Mesendoderm (in vitro differentiated cells): ENCODE measurements at regions not wholly inside any gene's neighbourhood (a gene's known extent, or its start where the extent isn't known, plus 50 kb on each side); places are given as distances from the start of the nearest gene placed in this dataset.

Source experiments
- DNase-seq: peaks from one replicate; pipeline ENCODE4 v3.0.0; 2013
- H2AK5ac ChIP-seq: 2 replicates; pipeline ENCODE4 v1.6.1; 2013; ENCODE audit warnings: low read length, inconsistent platforms
- H2BK120ac ChIP-seq: 2 replicates; pipeline ENCODE4 v1.6.1; 2013; ENCODE audit warnings: low read depth, mild to moderate bottlenecking, low read length, moderate library complexity, mixed read lengths
- H2BK15ac ChIP-seq: replicated peaks from 2 replicates; pipeline ENCODE4 v1.6.1; 2013; ENCODE audit warnings: low read depth, mild to moderate bottlenecking, moderate library complexity
- H2BK5ac ChIP-seq: 2 replicates; pipeline ENCODE4 v1.6.1; 2013; ENCODE audit warnings: low read length, inconsistent platforms
- H3K18ac ChIP-seq: 2 replicates; pipeline ENCODE4 v1.6.1; 2013; ENCODE audit warnings: mild to moderate bottlenecking, low read length, mixed read lengths
- H3K23ac ChIP-seq: one replicate; pipeline ENCODE4 v1.6.1; 2013; ENCODE audit warnings: low read length
- H3K27ac ChIP-seq: 2 replicates; pipeline ENCODE4 v1.5.1; 2013; ENCODE audit warnings: low read depth, mild to moderate bottlenecking, inconsistent platforms, low read length, moderate library complexity
- H3K27me3 ChIP-seq: 2 replicates; pipeline ENCODE4 v1.6.1; 2013; ENCODE audit warnings: low read length, control low read depth, mild to moderate bottlenecking, inconsistent platforms; ENCODE audit not compliant: insufficient read depth, poor library complexity
- H3K36me3 ChIP-seq: 2 replicates; pipeline ENCODE4 v1.6.1; 2013; ENCODE audit warnings: low read length, inconsistent platforms; ENCODE audit not compliant: control insufficient read depth, insufficient read depth
- H3K4ac ChIP-seq: one replicate; pipeline ENCODE4 v1.6.1; 2013; ENCODE audit warnings: low read depth, mild to moderate bottlenecking, low read length, moderate library complexity
- H3K4me1 ChIP-seq: 2 replicates; pipeline ENCODE4 v1.6.1; 2013; ENCODE audit warnings: low read depth, low read length, inconsistent platforms; ENCODE audit not compliant: control insufficient read depth
- H3K4me2 ChIP-seq: 2 replicates; pipeline ENCODE4 v1.6.1; 2013; ENCODE audit warnings: low read length
- H3K4me3 ChIP-seq: 2 replicates; pipeline ENCODE4 v1.5.1; 2013; ENCODE audit warnings: mild to moderate bottlenecking, low read length
- H3K56ac ChIP-seq: one replicate; pipeline ENCODE4 v1.6.1; 2013; ENCODE audit warnings: low read length
- H3K79me1 ChIP-seq: 2 replicates; pipeline ENCODE4 v1.6.1; 2013; ENCODE audit warnings: low read length, inconsistent platforms
- H3K79me2 ChIP-seq: 2 replicates; pipeline ENCODE4 v1.6.1; 2013; ENCODE audit warnings: mild to moderate bottlenecking, low read length; ENCODE audit not compliant: control insufficient read depth, insufficient read depth
- H3K9ac ChIP-seq: 2 replicates; pipeline ENCODE4 v1.6.1; 2013; ENCODE audit warnings: low read length, inconsistent platforms
- H4K5ac ChIP-seq: one replicate; pipeline ENCODE4 v1.6.1; 2013; ENCODE audit warnings: low read length
- H4K8ac ChIP-seq: one replicate; pipeline ENCODE4 v1.6.1; 2013; ENCODE audit warnings: low read depth, mild to moderate bottlenecking, control low read depth, low read length, moderate library complexity
- WGBS: extraction: QIAGEN DNeasy Blood & Tissue Kit; methylation state at CpG from one replicate; pipeline ENCODE4 v1.1.7; 2013; ENCODE audit warnings: low lambda C conversion rate, missing lambda C conversion rate; ENCODE audit not compliant: insufficient coverage; ENCODE audit errors: extremely low coverage; 5-methylcytosine and 5-hydroxymethylcytosine counted together

DNA sequence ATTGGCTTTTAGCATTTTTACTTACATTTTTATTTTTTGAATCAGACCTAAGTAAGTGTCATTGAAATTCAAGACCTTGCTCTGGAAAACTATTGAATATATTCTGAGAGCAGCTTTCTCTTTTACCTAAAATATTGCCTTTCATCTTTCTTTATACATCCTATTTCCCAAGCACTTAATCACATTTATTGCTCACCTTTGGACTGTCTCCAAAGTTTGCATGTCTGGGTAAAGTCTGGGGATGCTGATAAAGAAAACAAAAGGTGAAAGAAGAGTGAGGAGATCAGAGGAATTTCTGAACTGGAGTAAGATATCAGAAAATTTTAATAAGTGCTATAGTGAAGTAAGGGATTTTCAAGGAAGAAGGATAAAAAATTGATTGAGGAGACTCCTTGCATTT lies 308.5 kb upstream of the AADAT start:
- H2BK15ac ChIP-seq = no peak overlapping the region
- no peak overlapping the region for H4K5ac ChIP-seq
- no peaks in the 10 kb centered on the region for H3K79me2 ChIP-seq
- no peak overlapping the region for H3K4ac ChIP-seq
- no peak overlapping the region for H3K9ac ChIP-seq
- no peak overlapping the region for H2AK5ac ChIP-seq
- H3K18ac ChIP-seq = no peak overlapping the region
- no peak overlapping the region for H2BK120ac ChIP-seq
- H3K23ac ChIP-seq = no peak overlapping the region
- no peaks in the 10 kb centered on the region for H3K36me3 ChIP-seq
- H4K8ac ChIP-seq = no peak overlapping the region
- H3K4me2 ChIP-seq = no peak overlapping the region
- no peaks in the 10 kb centered on the region for H3K4me1 ChIP-seq
- no peak for DNase-seq
- H2BK5ac ChIP-seq = no peak overlapping the region
- no peak overlapping the region for H3K27ac ChIP-seq
- H3K79me1 ChIP-seq = no peaks in the 10 kb centered on the region
- no peaks in the 10 kb centered on the region for H3K27me3 ChIP-seq
- H3K56ac ChIP-seq = no peak overlapping the region
- H3K4me3 ChIP-seq = no peak overlapping the region

DNA sequence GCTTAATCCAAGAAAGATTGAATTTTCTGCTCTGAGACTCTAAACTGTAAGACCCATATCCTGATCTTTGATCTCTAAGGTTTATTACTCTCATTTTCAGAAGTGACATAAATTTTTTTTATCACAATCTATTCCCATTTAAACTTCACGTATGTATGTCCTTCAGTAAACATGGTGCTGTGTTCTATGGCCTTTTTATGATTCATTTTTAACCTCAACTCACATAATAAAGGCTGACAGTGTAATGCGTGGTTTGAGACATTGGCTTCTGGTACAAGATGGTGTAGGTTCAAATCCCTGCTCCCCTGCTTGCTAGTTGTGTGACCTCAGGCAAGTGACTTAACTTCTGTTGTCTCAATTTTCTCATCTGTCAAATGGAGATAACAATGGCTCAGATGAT lies 306.0 kb upstream of the AADAT start:
- H4K8ac ChIP-seq = no peak overlapping the region
- H3K79me2 ChIP-seq = no peaks in the 10 kb centered on the region
- H3K79me1 ChIP-seq = no peaks in the 10 kb centered on the region
- no peak overlapping the region for H3K23ac ChIP-seq
- H2BK5ac ChIP-seq = no peak overlapping the region
- H3K4me2 ChIP-seq = no peak overlapping the region
- no peak overlapping the region for H3K9ac ChIP-seq
- no peak overlapping the region for H2BK15ac ChIP-seq
- H3K4me3 ChIP-seq = no peak overlapping the region
- no CpG with 5 or more reads among the region's 2 CpGs for WGBS
- no peak overlapping the region for H2AK5ac ChIP-seq
- H3K4me1 ChIP-seq = no peaks in the 10 kb centered on the region
- H3K27me3 ChIP-seq = no peaks in the 10 kb centered on the region
- no peaks in the 10 kb centered on the region for H3K36me3 ChIP-seq
- no peak overlapping the region for H3K56ac ChIP-seq
- DNase-seq = no peak
- no peak overlapping the region for H4K5ac ChIP-seq
- H3K27ac ChIP-seq = no peak overlapping the region
- H3K4ac ChIP-seq = no peak overlapping the region
- H3K18ac ChIP-seq = no peak overlapping the region
- H2BK120ac ChIP-seq = no peak overlapping the region

DNA sequence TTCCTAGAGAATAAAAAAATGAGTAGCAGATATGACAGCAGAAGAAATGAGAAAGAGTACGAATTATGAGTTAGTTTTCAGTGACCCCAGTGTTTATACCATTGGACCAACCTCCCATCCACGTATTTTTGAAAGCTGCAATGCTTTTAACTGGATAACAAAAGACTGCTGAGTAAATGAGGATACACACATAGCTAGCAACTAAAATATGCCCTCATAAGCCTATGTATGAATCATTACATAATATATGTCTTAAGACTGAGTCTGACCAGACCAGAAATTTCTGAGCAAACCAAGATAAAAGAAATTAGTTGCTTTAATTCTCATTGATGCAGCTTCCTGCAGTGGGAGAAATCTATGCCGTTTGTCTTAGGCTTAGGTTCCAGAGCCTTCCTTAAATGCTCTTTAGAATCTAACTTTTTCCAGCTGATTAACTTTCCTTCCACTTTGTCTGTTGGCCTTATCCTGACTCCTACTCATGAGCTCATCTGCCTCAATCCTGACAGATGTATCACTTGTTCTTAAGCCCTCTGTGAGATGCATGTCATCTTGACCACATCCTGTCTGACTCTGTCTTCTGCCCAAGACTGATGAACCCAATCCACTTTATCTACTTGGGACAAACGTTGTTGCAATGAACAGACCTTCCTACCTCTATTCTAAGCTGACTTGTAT lies 301.4 kb upstream of the AADAT start:
- Histone ChIP-seq H3K36me3 (no peaks in the 10 kb centered on the region), H3K79me1 (no peaks in the 10 kb centered on the region), H2BK5ac (no peak overlapping the region), H3K27ac (no peak overlapping the region), H2AK5ac (no peak overlapping the region), H4K5ac (no peak overlapping the region), H3K4me3 (no peak overlapping the region), H3K4me2 (no peak overlapping the region), H3K4me1 (no peaks in the 10 kb centered on the region), H3K56ac (no peak overlapping the region), H4K8ac (no peak overlapping the region), H3K18ac (no peak overlapping the region), H3K9ac (no peak overlapping the region), H2BK120ac (no peak overlapping the region), H3K79me2 (no peaks in the 10 kb centered on the region), H2BK15ac (no peak overlapping the region), H3K4ac (no peak overlapping the region), H3K23ac (no peak overlapping the region), H3K27me3 (no peaks in the 10 kb centered on the region)
- DNase-seq = peak; percentile 4
- WGBS = no CpG with 5 or more reads among the region's 4 CpGs

GRCh38 chr4:170389411-170389810 lies 299.7 kb upstream of the AADAT start:
- Histone ChIP-seq H3K36me3 (no peaks in the 10 kb centered on the region), H3K4me3 (no peak overlapping the region), H3K79me1 (no peaks in the 10 kb centered on the region), H3K4ac (no peak overlapping the region), H3K79me2 (no peaks in the 10 kb centered on the region), H3K9ac (no peak overlapping the region), H3K4me2 (no peak overlapping the region), H4K8ac (no peak overlapping the region), H2AK5ac (no peak overlapping the region), H3K56ac (no peak overlapping the region), H3K4me1 (no peaks in the 10 kb centered on the region), H3K27ac (no peak overlapping the region), H3K23ac (no peak overlapping the region), H2BK15ac (no peak overlapping the region), H3K18ac (no peak overlapping the region), H3K27me3 (no peaks in the 10 kb centered on the region), H4K5ac (no peak overlapping the region), H2BK5ac (no peak overlapping the region), H2BK120ac (no peak overlapping the region)
- DNase-seq = no peak
- WGBS = 100% methylated on average over 1 of the region's 5 CpGs

DNA sequence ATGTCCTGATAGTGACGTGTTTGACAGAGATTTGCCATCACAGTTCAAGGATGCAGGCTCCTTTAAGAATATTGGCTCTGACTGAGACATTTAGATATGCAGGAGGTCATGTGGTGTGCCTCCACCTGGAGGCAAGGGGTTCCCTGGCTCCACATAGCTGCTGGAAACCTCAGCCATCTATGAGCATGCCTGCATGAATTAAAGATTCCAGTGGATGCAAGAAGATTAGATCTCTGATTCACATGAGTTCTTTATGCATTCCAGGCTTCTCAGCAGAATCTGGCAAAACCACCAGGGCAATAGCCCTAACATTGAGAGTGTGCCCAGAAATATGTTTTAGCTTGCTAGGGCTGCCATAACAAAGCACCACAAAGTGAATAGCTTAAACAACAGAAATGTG lies 298.5 kb upstream of the AADAT start:
- Histone ChIP-seq H2BK15ac (no peak overlapping the region), H3K4me2 (no peak overlapping the region), H2BK120ac (no peak overlapping the region), H2BK5ac (no peak overlapping the region), H3K36me3 (no peaks in the 10 kb centered on the region), H3K79me2 (no peaks in the 10 kb centered on the region), H3K56ac (no peak overlapping the region), H2AK5ac (no peak overlapping the region), H3K27me3 (no peaks in the 10 kb centered on the region), H3K79me1 (no peaks in the 10 kb centered on the region), H3K18ac (no peak overlapping the region), H3K4me1 (no peaks in the 10 kb centered on the region), H3K23ac (no peak overlapping the region), H3K9ac (no peak overlapping the region), H4K5ac (no peak overlapping the region), H3K27ac (no peak overlapping the region), H3K4ac (no peak overlapping the region), H3K4me3 (no peak overlapping the region), H4K8ac (no peak overlapping the region)
- WGBS = no CpG with 5 or more reads among the region's 1 CpG
- peak; percentile 3 for DNase-seq

- Histone ChIP-seq H3K4ac (no peak overlapping the region), H4K5ac (no peak overlapping the region), H3K18ac (no peak overlapping the region), H3K4me1 (no peaks in the 10 kb centered on the region), H2BK15ac (no peak overlapping the region), H3K9ac (no peak overlapping the region), H3K23ac (no peak overlapping the region), H3K4me3 (no peak overlapping the region), H4K8ac (no peak overlapping the region), H3K79me1 (no peaks in the 10 kb centered on the region), H3K56ac (no peak overlapping the region), H3K79me2 (no peaks in the 10 kb centered on the region), H2BK5ac (no peak overlapping the region), H3K36me3 (no peaks in the 10 kb centered on the region), H2BK120ac (no peak overlapping the region), H2AK5ac (no peak overlapping the region), H3K27me3 (no peaks in the 10 kb centered on the region), H3K4me2 (no peak overlapping the region), H3K27ac (no peak overlapping the region)
- no CpG with 5 or more reads among the region's 2 CpGs for WGBS
- DNase-seq = no peak
These were observed 297.2 kb upstream of the AADAT start for GRCh38 chr4:170386971-170387370.
